ENCODE measurements at regions not wholly inside any gene's neighbourhood (a gene's known extent, or its start where the extent isn't known, plus 50 kb on each side); places are given as distances from the start of the nearest gene placed in this dataset.

DNA sequence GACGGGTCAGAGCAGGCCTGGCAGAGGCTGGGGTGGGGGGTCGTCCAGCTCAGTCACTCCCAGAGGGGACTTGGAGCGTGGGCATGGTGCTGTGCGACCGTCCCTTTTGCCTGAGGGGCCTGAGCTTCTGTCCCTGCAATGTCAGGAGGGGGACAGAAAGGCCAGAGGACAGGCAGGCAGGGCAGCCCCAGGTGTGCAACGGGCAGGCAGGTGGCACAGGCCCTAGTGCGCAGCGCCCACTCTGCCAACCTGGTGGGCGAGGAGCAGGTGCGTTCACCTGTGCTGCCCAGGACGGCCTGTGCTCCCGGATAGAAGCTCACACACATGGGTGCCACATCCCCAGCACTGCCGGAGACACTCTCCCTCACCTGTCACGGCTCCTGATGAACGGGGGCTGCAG, 78.7 kb upstream of the SLCO4A1 start:
- DNase-seq, result no peak

DNA sequence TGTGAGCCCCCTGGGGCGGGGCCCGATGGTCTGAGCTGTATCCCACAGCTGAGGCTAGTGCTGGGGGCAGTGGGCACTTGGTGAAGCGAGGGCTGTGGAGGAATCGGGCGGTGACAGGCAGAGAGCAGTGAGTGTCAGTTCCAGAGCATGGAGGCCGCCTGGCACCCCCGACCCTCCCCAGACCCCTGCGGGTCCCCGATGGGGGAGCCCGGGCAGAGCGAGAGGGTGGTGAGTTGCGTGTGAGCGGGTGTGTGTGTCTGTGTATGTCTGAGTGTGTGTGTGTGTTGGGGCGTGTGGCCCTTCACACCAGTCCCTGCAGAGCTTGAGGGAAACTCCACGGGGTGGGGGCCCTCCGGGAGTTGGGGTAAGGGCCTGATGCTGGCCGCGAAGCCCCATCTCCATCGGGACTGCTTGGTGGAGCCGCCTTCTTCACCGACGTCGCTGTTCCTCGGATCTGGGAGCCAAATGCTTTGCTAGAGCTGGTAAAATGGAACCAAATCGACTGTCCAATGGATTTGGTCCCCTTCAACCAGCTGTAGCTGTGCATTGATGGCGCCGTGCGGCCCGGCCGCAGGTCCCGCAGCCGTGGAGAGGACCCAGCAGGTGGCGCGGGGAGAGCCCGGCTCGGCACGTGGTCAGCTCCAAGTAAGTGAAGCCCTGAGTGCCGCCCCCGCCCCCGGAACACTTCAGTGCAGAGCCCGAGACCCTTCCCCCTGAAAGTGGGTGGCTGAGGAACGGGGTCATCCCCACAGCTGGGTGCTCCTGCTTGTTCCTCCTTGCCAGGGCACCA, 77.7 kb upstream of the SLCO4A1 start:
- no peak for DNase-seq

DNA sequence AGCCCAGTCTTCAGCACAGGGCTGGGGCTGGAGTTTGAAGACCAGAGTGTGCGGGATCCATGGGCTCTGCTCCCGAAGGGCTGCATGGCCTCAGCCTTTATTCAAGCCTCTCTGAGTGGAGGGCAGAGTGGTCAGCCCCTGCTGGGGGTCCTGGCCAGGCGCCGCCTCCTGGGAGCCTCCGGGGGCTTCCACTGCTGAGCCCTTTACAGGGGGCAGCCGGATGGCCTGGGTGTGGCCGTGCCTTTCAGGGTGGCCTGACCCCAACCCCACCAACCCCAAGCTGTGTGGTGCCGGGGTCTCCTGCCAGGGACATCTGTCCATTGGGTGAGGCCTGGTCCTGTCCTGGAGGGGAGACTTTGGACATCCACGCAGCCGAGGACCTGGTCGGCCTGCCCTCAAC, 76.0 kb upstream of the SLCO4A1 start:
- DNase-seq, result no peak

- DNase-seq, result no peak
These were observed 75.5 kb upstream of the SLCO4A1 start for GRCh38 chr20:62566771-62567170.

DNA sequence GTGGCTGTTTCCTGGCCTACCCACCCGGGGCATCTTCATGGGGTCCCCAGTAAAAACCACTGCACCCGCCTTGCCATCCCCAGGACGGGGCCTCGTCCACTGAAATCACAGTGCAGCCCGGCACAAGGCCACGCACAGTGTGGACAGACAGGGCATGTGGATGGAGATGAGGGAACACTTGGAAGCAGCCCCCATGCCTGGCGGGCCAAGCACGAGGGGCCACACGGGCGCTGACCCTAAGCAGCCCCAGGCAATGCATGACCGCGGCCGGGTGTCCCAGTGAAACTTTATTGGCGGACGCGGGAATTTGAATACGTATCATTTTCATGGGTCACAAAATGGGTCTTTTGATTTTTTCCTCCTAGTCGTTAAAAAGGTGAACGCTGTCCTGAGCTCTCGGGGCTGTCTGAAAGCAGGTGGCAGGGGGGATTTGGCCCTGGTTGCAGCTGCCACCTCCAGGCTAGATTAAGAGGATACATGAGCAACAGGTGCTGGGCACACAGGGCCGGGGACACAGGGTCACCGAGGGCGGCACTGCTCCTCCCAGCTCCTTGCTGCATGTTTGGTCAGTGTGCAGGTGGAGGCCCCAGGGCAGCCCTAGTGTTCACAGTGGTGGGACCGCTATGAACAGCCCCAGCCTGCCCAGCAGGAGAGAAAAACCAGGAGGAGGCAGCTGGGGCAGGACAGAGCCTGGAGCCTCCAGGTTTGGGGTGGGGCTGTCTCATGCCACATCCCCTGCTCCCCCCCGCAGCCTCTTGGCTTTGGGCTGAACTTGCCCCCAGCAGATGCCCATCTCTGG, 74.9 kb upstream of the SLCO4A1 start:
- DNase-seq, result no peak

GRCh38 chr20:62568045-62568389, 74.3 kb upstream of the SLCO4A1 start:
- no peak for DNase-seq

DNA sequence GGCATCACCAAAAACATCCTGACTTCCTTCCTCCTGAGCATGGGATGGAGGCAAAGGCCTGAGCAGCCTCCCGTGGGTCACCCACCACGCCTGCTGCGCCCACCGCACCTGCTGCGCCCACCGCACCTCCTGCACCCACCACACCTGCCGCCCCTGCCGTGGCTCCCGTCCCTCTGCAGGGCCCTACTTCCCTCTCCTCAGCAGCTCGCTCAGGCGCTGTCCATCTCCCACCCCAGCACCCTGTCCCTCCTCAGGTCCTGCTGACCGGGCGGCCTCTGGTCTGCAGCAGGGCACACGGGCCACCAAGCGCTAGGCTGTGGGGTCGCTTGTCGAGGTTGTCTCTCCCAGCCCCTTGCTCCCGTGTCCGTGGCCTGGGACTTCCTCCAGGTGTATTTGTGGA, 72.7 kb upstream of the SLCO4A1 start:
- no peak for DNase-seq

- DNase-seq, result no peak
These were observed 71.9 kb upstream of the SLCO4A1 start for GRCh38 chr20:62570403-62570802.

DNA sequence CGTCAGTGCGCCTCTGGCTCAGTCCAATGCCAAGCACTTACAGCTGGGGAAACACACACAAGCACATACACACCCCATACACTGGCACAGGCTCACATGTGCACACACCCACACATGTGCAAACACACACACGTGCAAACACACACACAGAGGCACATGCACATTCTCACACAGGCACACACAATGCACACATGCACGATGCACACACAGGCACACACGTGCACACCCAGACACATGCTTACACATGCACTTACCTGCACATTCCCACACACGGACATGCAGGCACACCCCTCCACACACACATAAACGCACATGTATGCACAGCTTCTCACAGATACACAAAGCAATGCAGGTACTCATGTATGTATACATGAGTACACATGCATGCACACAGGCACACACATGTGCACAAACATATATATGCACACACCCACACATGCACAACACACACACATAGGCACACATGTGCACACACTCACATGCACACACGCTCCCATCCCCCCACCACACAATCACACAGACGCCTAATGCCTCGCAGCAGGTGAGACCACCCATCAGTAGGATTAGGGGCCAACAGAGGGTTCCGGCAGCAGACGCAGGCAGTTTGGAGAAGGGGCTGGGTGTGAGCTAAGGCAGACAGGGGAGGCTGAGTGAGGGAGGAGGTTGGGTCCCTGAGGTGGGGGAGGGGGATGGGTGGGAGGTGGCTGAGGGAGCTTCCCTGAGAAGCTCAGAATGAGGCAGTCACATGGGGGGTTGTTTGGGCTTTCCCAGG, 71.2 kb upstream of the SLCO4A1 start:
- DNase-seq, result no peak

DNA sequence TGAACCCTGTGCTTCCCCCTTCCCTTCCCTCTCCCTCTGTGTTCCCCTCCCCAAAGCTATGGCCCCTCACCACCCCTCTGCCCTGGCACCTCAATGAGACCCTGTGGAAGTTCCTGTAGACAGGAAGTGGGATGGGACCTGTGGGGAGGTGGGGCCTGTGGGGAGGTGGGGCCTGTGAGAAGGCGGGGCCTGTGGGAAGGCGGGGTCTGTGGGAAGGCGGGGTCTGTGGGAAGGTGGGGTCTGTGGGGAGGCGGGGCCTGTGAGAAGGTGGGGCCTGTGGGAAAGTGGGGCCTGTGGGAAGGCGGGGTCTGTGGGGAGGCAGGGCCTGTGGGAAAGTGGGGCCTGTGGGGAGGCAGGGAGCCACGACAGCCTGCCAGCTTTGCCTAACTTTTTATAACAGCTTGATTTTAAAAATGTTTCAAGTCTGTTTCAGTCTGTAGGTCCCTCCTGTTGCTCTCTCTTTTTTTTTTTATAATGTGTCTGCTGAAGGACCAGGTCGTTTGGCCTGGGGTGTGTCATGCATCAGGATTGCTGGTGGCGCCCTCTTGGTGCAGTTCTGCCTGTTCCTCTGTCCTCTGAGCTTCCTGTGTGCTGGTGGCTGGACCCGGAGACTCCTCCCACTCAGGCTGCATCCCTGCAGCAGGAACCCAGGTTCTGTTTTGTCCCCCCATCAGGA, 70.5 kb upstream of the SLCO4A1 start:
- DNase-seq, result peak; percentile 42

DNA sequence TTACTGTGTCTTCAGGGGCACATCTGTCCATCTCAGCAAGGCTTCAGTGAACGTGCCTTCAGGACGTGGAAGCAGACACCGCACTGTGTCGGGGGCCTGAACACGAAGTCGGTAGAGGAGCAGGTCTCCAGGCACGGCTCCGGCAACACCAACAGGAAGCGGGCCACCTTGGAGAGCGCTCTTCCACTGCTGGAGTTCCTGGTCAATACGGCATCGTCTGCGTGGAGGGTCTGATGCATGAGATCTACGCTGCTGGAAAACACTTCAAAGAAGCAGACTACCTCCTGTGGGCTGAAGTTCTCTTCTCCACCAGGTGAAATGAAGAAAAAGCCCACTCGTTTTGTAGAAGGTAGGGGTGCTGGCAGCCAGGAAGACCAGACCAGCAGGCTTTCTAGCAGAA, 69.3 kb upstream of the SLCO4A1 start:
- DNase-seq, result no peak

GRCh38 chr20:62573817-62574216, 68.5 kb upstream of the SLCO4A1 start:
- DNase-seq, result no peak

DNA sequence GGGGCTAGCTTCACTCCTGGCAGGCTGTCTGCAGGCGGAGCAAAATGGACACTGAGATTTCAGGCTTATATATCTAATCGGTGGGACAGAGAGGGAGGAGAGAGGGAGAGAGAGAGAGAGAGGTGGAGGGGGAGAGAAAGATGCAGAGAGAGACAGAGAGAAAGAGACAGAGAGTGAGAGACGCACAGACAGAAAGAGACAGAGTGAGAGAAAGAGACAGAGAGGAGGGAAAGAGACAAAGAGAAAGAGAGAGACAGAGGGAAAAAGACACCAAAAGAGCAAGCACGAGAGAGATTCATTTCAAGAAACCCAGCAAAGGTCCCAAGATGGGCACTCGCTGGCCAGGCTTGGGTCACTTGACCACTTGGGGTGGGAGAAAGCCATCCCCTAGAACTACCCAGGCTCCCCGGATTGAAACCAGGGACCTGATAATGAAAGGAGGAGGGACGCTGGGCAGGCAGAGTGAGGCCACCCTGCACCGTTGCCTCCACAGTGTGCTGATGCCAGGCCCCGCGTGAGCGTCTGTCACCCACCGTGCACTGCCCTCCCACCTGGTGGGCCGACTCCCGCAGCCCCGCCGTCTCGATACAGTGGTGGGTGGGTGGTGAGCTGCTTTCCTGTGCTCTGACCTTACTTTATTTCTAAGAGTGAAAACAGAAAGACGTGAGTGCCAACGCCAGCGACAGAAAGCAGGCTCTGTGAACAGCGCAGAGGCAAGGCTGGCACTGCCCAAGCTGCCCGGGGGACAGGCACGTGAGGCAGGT, 67.9 kb upstream of the SLCO4A1 start:
- DNase-seq, result no peak

DNA sequence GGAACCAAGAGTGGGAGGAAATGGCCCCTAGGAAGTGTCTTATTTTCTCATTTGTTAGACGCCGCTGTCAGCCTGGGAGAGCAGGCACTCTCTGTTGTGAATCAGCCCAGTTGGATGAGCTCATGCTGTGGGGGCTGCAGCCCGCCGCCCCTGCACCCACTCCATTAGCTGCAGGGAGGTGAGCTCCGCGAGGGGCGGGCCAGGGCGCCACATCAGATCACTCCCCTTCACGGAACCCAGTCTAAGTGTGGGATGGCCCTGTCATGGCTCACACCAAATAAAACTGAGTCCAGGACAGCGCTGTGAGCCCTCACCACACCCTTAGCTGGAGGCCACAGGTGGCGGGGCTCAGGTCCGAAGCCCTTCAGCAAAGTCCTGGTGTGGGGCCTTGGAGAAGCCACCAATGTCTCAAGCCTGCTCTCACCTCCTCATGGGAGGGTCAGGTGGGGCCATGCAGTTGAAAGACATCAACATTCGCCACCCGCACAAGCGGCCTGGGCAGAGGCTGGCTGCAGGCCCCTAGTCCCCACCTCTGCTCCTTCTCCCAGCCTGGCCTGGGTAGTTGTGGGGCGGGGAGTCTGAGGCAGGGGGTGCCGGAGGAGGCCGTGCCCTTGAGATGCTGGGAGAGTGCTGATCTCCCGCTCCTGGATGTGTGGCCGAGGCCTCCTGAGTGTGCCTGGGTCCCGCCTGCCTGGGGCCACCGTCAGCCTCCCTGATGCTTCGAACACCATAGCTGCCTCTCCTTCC, 66.2 kb upstream of the SLCO4A1 start:
- no peak for DNase-seq

DNA sequence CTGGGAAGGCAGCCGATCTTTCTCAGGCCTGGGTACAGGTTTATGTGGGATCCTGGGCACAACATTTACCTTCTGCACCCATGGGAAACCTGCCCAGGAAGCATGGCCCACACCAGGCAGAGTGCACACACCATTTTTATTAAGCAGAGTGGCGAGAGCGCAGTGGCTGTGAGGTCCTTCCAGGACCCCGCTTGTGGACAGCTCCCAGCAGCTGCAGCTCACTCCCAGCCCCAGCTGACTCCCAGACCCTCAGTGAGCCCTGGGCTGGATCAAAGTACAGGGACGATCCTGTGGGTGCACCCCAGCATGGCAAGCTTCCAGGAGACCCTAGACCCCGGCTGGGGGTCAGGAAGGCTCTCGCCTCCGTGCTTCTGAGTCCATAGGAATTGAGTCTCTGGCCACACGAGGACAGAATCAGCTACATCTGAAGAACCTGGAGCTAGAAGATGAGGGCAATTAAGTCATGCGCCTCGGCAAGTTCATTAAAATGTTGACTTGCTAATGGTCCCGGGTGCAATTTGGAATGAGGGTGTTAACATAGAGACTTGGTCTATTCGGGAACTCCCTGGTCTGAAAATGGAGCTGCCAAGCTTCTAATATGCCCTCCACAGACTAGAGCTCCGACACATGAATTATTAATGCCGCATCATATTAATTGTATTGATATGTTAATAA, 65.4 kb upstream of the SLCO4A1 start:
- no peak for DNase-seq

DNA sequence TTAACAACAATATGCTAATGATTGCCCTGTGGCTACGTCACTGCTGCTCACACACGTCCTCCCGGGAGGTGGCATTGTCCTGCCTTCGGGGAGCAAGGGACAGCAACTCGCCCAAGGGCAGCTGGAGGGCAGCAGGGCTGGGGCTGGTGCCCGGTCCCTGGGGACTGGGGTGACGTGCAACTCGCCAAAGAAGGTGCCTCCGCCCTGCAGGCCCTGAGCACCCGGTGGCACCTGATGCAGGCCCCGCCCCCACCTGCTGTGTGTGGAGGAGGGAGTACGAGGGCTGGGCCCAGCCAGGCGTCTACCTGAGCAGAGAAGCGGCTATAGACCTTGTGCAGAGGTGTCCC, 64.8 kb upstream of the SLCO4A1 start:
- no peak for DNase-seq

DNA sequence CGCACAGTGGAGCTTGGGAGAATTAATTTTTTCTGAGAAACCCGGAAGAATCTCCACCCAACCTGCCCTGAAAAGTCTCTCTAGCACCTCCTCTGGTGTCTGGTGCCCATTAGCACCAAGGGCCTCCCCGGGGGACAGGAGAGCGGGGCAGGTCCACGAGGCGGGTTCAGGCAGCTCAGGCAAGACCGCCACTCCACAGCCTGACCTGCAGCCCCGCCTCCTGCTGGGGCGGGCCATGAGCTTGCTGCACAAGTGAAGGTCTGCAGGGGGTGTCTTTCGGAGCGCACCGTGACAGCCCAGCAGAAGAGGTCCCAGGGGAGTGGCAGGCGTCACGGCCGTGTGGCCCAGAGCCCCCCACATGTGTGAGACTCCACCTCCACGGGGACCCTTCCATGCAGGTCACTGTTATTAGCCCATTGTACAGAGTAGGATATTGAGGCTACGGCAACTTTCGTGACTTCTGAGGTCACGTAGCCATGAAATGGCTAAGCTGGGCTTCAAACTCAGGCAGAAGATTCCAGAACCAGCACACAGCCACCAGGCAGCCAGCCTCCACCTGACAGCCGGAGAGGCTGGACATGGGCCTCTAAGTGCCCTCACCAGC, 63.9 kb upstream of the SLCO4A1 start:
- no peak for DNase-seq

DNA sequence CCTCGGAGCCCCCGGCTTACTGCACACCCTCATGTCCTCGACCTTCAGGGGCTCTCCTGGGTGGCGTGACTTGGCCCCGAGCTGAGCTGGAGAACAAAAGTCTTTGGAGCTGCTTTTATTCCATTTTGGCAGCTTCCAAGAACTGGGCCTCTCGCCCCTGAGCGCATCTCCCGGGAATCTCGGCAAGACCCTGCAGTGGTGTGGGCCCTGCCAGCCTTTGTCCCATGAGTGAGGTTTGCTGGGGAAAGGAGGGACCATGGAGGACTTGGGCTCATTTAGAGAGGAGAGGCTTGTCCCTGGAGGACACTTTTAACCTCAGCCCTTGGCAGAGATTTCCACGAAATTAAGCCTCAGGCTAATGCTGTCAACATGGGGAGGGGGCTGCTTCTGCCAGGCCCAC, 62.3 kb upstream of the SLCO4A1 start:
- no peak for DNase-seq

GRCh38 chr20:62580733-62581132, 61.6 kb upstream of the SLCO4A1 start:
- DNase-seq, result no peak

- DNase-seq, result no peak
These were observed 61.0 kb upstream of the SLCO4A1 start for GRCh38 chr20:62581308-62581707.

GRCh38 chr20:62581806-62582205, 60.5 kb upstream of the SLCO4A1 start:
- DNase-seq, result no peak
